ENCODE measurements at regions not wholly inside any gene's neighbourhood (a gene's known extent, or its start where the extent isn't known, plus 50 kb on each side); places are given as distances from the start of the nearest gene placed in this dataset.

DNA sequence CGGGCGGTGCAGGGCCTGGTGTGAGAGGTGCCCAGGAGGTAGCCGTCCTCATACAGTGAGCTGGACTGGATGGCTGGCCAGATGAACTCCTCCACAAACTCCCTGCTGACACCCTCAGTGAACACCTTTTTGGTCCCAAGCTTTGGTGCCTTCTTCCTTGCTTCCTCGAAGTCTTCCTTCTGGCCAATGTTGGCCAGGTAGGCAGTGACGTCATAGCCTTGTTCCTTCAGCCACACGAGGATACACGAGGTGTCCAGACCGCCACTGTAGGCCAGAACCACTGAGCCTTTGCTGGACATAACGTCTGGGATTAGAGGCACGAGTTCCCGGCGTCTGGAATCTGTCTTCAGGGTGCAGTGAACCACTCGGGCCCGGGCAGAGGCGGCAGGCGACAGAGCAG, 206.8 kb upstream of the SP4 start:
- TF ChIP-seq, protein P1, sequence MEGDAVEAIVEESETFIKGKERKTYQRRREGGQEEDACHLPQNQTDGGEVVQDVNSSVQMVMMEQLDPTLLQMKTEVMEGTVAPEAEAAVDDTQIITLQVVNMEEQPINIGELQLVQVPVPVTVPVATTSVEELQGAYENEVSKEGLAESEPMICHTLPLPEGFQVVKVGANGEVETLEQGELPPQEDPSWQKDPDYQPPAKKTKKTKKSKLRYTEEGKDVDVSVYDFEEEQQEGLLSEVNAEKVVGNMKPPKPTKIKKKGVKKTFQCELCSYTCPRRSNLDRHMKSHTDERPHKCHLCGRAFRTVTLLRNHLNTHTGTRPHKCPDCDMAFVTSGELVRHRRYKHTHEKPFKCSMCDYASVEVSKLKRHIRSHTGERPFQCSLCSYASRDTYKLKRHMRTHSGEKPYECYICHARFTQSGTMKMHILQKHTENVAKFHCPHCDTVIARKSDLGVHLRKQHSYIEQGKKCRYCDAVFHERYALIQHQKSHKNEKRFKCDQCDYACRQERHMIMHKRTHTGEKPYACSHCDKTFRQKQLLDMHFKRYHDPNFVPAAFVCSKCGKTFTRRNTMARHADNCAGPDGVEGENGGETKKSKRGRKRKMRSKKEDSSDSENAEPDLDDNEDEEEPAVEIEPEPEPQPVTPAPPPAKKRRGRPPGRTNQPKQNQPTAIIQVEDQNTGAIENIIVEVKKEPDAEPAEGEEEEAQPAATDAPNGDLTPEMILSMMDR (IDR thresholded peaks at IDR 0.05), result no peak
- no peak for TF ChIP-seq EZH2 (IDR thresholded peaks at IDR 0.05)

Measured in neural progenitor cell (in vitro differentiated cells).